ENCODE measurements at regions not wholly inside any gene's neighbourhood (a gene's known extent, or its start where the extent isn't known, plus 50 kb on each side); places are given as distances from the start of the nearest gene placed in this dataset.

DNA sequence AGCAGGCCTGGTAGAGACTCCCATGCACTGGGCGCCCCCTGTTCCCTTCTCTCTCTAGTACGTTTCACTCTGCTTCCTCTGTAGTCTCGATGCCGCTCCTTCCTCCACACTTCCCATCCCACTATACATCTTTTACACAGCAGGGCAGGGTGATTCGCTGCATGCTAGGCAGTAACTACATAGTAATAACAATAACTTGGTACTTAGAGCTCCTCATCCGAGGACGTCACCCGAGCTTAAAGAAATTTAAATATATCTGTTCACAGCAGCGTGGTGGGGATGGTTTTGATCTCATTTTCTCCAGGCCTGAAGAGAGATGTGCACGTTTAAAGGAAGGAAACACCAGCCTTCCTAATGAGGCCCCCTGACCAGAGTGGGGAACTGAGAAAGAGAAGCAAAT is 276.9 kb downstream of the SKAP2 start:
- Histone ChIP-seq H3K4me3 (ENCODE audit: insufficient read depth, low read length) (no peak overlapping the region), H3K9me3 (ENCODE audit: low read depth, low read length) (no peaks in the 10 kb centered on the region), H3K27me3 (ENCODE audit: insufficient read depth, low read length) (no peaks in the 10 kb centered on the region), H2AFZ (ENCODE audit: low read length) (no peak overlapping the region), H3K79me2 (ENCODE audit: insufficient read depth, low read length) (no peaks in the 10 kb centered on the region), H4K20me1 (ENCODE audit: insufficient read depth, low read length) (no peaks in the 10 kb centered on the region), H3K36me3 (ENCODE audit: insufficient read depth, low read length) (no peaks in the 10 kb centered on the region), H3K27ac (ENCODE audit: low read depth, low read length) (no peak overlapping the region), H3K4me1 (ENCODE audit: insufficient read depth, low read length) (no peaks in the 10 kb centered on the region), H3K4me2 (ENCODE audit: insufficient read depth, low read length) (no peak overlapping the region)
- TF ChIP-seq, protein P1, sequence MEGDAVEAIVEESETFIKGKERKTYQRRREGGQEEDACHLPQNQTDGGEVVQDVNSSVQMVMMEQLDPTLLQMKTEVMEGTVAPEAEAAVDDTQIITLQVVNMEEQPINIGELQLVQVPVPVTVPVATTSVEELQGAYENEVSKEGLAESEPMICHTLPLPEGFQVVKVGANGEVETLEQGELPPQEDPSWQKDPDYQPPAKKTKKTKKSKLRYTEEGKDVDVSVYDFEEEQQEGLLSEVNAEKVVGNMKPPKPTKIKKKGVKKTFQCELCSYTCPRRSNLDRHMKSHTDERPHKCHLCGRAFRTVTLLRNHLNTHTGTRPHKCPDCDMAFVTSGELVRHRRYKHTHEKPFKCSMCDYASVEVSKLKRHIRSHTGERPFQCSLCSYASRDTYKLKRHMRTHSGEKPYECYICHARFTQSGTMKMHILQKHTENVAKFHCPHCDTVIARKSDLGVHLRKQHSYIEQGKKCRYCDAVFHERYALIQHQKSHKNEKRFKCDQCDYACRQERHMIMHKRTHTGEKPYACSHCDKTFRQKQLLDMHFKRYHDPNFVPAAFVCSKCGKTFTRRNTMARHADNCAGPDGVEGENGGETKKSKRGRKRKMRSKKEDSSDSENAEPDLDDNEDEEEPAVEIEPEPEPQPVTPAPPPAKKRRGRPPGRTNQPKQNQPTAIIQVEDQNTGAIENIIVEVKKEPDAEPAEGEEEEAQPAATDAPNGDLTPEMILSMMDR (IDR thresholded peaks at IDR 0.05; ENCODE audit: extremely low read depth, low read depth, low read length): no peak
- no peak for DNase-seq (ENCODE audit: insufficient read length, low spot score, missing footprints)

GRCh38 chr7:26588511-26588910 is 275.9 kb downstream of the SKAP2 start:
- Histone ChIP-seq H3K27ac (ENCODE audit: low read depth, low read length) (no peak overlapping the region), H3K36me3 (ENCODE audit: insufficient read depth, low read length) (no peaks in the 10 kb centered on the region)

DNA sequence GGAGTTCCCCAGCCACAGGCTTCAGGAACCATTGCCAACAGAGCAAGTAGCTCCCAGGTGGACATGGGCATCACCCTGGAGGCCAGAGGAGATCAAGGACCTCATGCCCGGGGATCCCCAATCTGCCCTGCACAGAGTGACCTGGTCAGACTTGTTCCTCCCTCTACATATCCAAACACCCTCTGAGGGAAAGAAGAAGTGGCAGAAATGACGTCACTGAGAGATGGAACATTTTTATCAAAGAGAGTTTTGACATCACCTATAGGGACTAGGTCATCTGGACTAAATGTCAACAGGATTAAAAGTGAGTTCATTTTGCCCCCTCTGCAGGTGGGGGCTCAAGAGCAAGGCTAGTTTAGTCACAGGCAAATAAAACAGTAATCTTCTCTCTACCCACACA is 273.7 kb downstream of the SKAP2 start:
- H3K9me3 ChIP-seq (ENCODE audit: low read depth, low read length): no peaks in the 10 kb centered on the region
- H3K79me2 ChIP-seq (ENCODE audit: insufficient read depth, low read length): no peaks in the 10 kb centered on the region
- H3K36me3 ChIP-seq (ENCODE audit: insufficient read depth, low read length): no peaks in the 10 kb centered on the region
- no peaks in the 10 kb centered on the region for H3K4me1 ChIP-seq (ENCODE audit: insufficient read depth, low read length)
- no peak overlapping the region for H3K4me2 ChIP-seq (ENCODE audit: insufficient read depth, low read length)
- no peak overlapping the region for H3K4me3 ChIP-seq (ENCODE audit: insufficient read depth, low read length)
- no peaks in the 10 kb centered on the region for H3K27me3 ChIP-seq (ENCODE audit: insufficient read depth, low read length)
- no peak overlapping the region for H2AFZ ChIP-seq (ENCODE audit: low read length)
- TF ChIP-seq, protein P1 (IDR thresholded peaks at IDR 0.05; ENCODE audit: extremely low read depth, low read depth, low read length): no peak
- no peaks in the 10 kb centered on the region for H4K20me1 ChIP-seq (ENCODE audit: insufficient read depth, low read length)
- DNase-seq (ENCODE audit: insufficient read length, low spot score, missing footprints): no peak
- no peak overlapping the region for H3K27ac ChIP-seq (ENCODE audit: low read depth, low read length)

More at GRCh38 chr7:26588511-26588910, 275.9 kb downstream of the SKAP2 start:
- no peaks in the 10 kb centered on the region for H3K9me3 ChIP-seq (ENCODE audit: low read depth, low read length)
- H4K20me1 ChIP-seq (ENCODE audit: insufficient read depth, low read length): no peaks in the 10 kb centered on the region
- no peak overlapping the region for H3K4me2 ChIP-seq (ENCODE audit: insufficient read depth, low read length)
- H3K27me3 ChIP-seq (ENCODE audit: insufficient read depth, low read length): no peaks in the 10 kb centered on the region
- no peak for DNase-seq (ENCODE audit: insufficient read length, low spot score, missing footprints)
- no peaks in the 10 kb centered on the region for H3K4me1 ChIP-seq (ENCODE audit: insufficient read depth, low read length)
- H2AFZ ChIP-seq (ENCODE audit: low read length): no peak overlapping the region
- H3K79me2 ChIP-seq (ENCODE audit: insufficient read depth, low read length): no peaks in the 10 kb centered on the region
- H3K4me3 ChIP-seq (ENCODE audit: insufficient read depth, low read length): no peak overlapping the region
- TF ChIP-seq, protein P1 (IDR thresholded peaks at IDR 0.05; ENCODE audit: extremely low read depth, low read depth, low read length): no peak

- no peaks in the 10 kb centered on the region for H3K9me3 ChIP-seq (ENCODE audit: low read depth, low read length)
Measured at GRCh38 chr7:26592011-26592410, 272.4 kb downstream of the SKAP2 start.

More at GRCh38 chr7:26592011-26592410, 272.4 kb downstream of the SKAP2 start:
- Histone ChIP-seq H4K20me1 (ENCODE audit: insufficient read depth, low read length) (no peaks in the 10 kb centered on the region), H3K4me3 (ENCODE audit: insufficient read depth, low read length) (no peak overlapping the region), H3K4me2 (ENCODE audit: insufficient read depth, low read length) (no peak overlapping the region), H3K27ac (ENCODE audit: low read depth, low read length) (no peak overlapping the region), H3K36me3 (ENCODE audit: insufficient read depth, low read length) (no peaks in the 10 kb centered on the region), H3K4me1 (ENCODE audit: insufficient read depth, low read length) (no peaks in the 10 kb centered on the region), H2AFZ (ENCODE audit: low read length) (no peak overlapping the region), H3K79me2 (ENCODE audit: insufficient read depth, low read length) (no peaks in the 10 kb centered on the region), H3K27me3 (ENCODE audit: insufficient read depth, low read length) (no peaks in the 10 kb centered on the region)
- DNase-seq (ENCODE audit: insufficient read length, low spot score, missing footprints): no peak
- TF ChIP-seq, protein P1 (IDR thresholded peaks at IDR 0.05; ENCODE audit: extremely low read depth, low read depth, low read length): no peak
